Lower leg skin (tissue), 4 donors: ENCODE measurements at regions not wholly inside any gene's neighbourhood (a gene's known extent, or its start where the extent isn't known, plus 50 kb on each side); places are given as distances from the start of the nearest gene placed in this dataset.

Experiments used
- DNase-seq, 2 donors: peaks; one replicate each; pipeline ENCODE4 v3.0.0-alpha.2; 2019; ENCODE audit warnings: low spot score in 2 of 2
- H3K4me3 ChIP-seq: fragments of 200-600 bp; sonication (generic); 2 replicates; pipeline ENCODE4 v1.5.1; 2017; ENCODE audit warnings: mild to moderate bottlenecking, low read depth; ENCODE audit not compliant: poor library complexity, severe bottlenecking
- CTCF ChIP-seq, 3 donors: fragments of 450-650 bp; IDR thresholded peaks; one replicate each; pipeline ENCODE4 v1.5.1; 2016; ENCODE audit warnings: antibody characterized with exemption in 3 of 3, mild to moderate bottlenecking in 3 of 3, moderate library complexity in 2 of 3
- POLR2A ChIP-seq, 2 donors: fragments of 450-650 bp; IDR thresholded peaks; one replicate each; pipeline ENCODE4 v1.6.1; 2016 to 2017; ENCODE audit warnings: antibody characterized with exemption in 2 of 2, mild to moderate bottlenecking in 1 of 2, moderate library complexity in 1 of 2
- WGBS, 2 donors: methylation state at CpG; one replicate each; pipeline ENCODE4 v1.1.5; 2018; 5-methylcytosine and 5-hydroxymethylcytosine counted together
- intact Hi-C: fragments of 100-400 bp; cut with DNase I; formaldehyde crosslinking; loops from one replicate; pipeline ENCODE4 v1.15.0; 2023; ENCODE audit warnings: low total_unique reads

- DNase-seq = no peak
- no peak overlapping the region for H3K4me3 ChIP-seq
- intact Hi-C loops = no loop called here
- TF ChIP-seq CTCF (IDR thresholded peaks at IDR 0.05) = no peak
- no peak for TF ChIP-seq POLR2A (IDR thresholded peaks at IDR 0.05)
- 49 to 69% methylated on average over 4 of the region's 4 CpGs for WGBS, 2 donors
These were observed 280.6 kb upstream of the PWP1 start for GRCh38 chr12:107404981-107405380.

- WGBS, 2 donors = 41 to 51% methylated on average over 7 of the region's 7 CpGs
- TF ChIP-seq POLR2A (IDR thresholded peaks at IDR 0.05) (no peak), CTCF (IDR thresholded peaks at IDR 0.05) (no peak)
- no peak overlapping the region for H3K4me3 ChIP-seq
- DNase-seq = no peak
- intact Hi-C loops = no loop called here
These were observed 280.2 kb upstream of the PWP1 start for GRCh38 chr12:107405436-107405835.

- TF ChIP-seq CTCF (IDR thresholded peaks at IDR 0.05) (no peak), POLR2A (IDR thresholded peaks at IDR 0.05) (no peak)
- 90 to 93% methylated on average over 5 of the region's 5 CpGs for WGBS, 2 donors
- H3K4me3 ChIP-seq = no peak overlapping the region
- intact Hi-C loops = no loop called here
- DNase-seq = no peak
These were observed 278.7 kb upstream of the PWP1 start for GRCh38 chr12:107406932-107407331.

- DNase-seq = no peak
- 77 to 84% methylated on average over 14 of the region's 14 CpGs for WGBS, 2 donors
- no peak overlapping the region for H3K4me3 ChIP-seq
- TF ChIP-seq POLR2A (IDR thresholded peaks at IDR 0.05) = no peak
- no peak for TF ChIP-seq CTCF (IDR thresholded peaks at IDR 0.05)
- intact Hi-C loops = no loop called here
These were observed 273.6 kb upstream of the PWP1 start for GRCh38 chr12:107411792-107412535.

GRCh38 chr12:107415071-107415470 lies 270.5 kb upstream of the PWP1 start:
- DNase-seq = no peak
- TF ChIP-seq CTCF (IDR thresholded peaks at IDR 0.05) = no peak
- TF ChIP-seq POLR2A (IDR thresholded peaks at IDR 0.05) = no peak
- H3K4me3 ChIP-seq = no peak overlapping the region
- intact Hi-C loops = no loop called here
- WGBS, 2 donors = 89 to 90% methylated on average over 7 of the region's 7 CpGs

GRCh38 chr12:107415834-107416233 lies 269.8 kb upstream of the PWP1 start:
- TF ChIP-seq CTCF (IDR thresholded peaks at IDR 0.05) = no peak
- no peak for TF ChIP-seq POLR2A (IDR thresholded peaks at IDR 0.05)
- 49 to 53% methylated on average over 8 of the region's 8 CpGs for WGBS, 2 donors
- intact Hi-C loops = no loop called here
- no peak overlapping the region for H3K4me3 ChIP-seq
- no peak for DNase-seq
